ACC112 (cell line): ENCODE measurements at regions not wholly inside any gene's neighbourhood (a gene's known extent, or its start where the extent isn't known, plus 50 kb on each side); places are given as distances from the start of the nearest gene placed in this dataset.

ENCODE experiments used
- H2AFZ ChIP-seq: fragments of 200-600 bp; sonication (generic); one replicate; pipeline ENCODE4 v1.6.0; 2017; ENCODE audit warnings: antibody characterized with exemption, low read length; ENCODE audit not compliant: unreplicated experiment
- H3K27ac ChIP-seq: fragments of 200-600 bp; sonication (generic); 2 replicates; pipeline ENCODE4 v1.5.1; 2014; ENCODE audit warnings: low read depth, mild to moderate bottlenecking, antibody characterized with exemption, low read length, moderate library complexity
- H3K27me3 ChIP-seq: fragments of 200-600 bp; sonication (generic); 2 replicates; pipeline ENCODE4 v1.6.1; 2014; ENCODE audit warnings: mild to moderate bottlenecking, antibody characterized with exemption, low read length, moderate library complexity, mixed read lengths; ENCODE audit not compliant: insufficient read depth
- H3K36me3 ChIP-seq: fragments of 200-600 bp; sonication (generic); 2 replicates; pipeline ENCODE4 v1.6.1; 2016; ENCODE audit warnings: mild to moderate bottlenecking, antibody characterized with exemption, low read length, moderate library complexity, mixed read lengths; ENCODE audit not compliant: insufficient read depth
- H3K4me1 ChIP-seq: fragments of 200-600 bp; sonication (generic); one replicate; pipeline ENCODE4 v1.6.1; 2016; ENCODE audit warnings: low read length, mixed read lengths; ENCODE audit not compliant: insufficient read depth, unreplicated experiment, control insufficient read depth
- H3K4me3 ChIP-seq: fragments of 200-600 bp; sonication (generic); 2 replicates; pipeline ENCODE4 v1.5.1; 2014; ENCODE audit warnings: mild to moderate bottlenecking, low read depth, low read length
- H3K79me2 ChIP-seq: fragments of 200-600 bp; sonication (generic); one replicate; pipeline ENCODE4 v1.6.0; 2016; ENCODE audit warnings: low read length; ENCODE audit not compliant: control insufficient read depth, unreplicated experiment, insufficient read depth

DNA sequence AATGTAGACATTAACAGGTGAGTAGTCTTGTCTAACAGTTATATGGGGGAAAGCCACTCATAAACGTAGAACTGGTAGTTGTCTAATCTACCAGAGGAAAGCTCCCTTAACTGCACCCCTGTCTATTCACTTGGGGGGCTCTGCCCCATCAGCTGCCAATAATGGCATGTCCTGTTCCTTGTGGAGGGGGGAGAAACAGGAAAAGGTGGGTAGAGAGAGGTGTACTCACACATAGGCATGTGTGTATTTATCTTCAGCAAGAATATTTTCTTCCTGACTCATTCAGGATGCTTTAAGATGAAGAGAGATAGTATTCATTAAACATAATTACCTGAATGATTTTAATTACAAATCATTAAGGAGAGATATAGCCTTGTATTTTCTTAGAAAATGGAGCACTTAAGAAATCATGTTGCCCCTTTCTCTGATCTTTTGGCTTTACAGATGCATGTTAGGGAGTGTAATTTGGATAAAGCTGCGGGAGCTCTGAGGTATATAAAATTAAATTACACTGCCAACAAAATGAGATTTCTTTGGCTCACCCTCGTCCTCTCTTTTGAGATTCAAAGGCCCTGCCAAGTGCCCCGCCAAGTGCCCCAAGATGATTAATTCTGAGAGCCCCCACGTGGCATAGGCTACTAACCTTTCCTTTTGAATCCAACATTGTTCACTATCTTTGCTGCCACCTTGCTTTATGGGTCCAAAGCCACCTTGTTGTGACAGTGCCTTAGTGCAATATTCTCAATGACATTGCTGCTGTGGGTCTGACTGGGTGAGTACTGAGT, 286.3 kb upstream of the LYPLAL1 start:
- Histone ChIP-seq H3K4me1 (peaks cover 7% of the 10 kb centered on the region), H3K27me3 (no peaks in the 10 kb centered on the region), H2AFZ (no peak overlapping the region), H3K79me2 (no peaks in the 10 kb centered on the region), H3K36me3 (no peaks in the 10 kb centered on the region), H3K4me3 (no peak overlapping the region), H3K27ac (no peak overlapping the region)

DNA sequence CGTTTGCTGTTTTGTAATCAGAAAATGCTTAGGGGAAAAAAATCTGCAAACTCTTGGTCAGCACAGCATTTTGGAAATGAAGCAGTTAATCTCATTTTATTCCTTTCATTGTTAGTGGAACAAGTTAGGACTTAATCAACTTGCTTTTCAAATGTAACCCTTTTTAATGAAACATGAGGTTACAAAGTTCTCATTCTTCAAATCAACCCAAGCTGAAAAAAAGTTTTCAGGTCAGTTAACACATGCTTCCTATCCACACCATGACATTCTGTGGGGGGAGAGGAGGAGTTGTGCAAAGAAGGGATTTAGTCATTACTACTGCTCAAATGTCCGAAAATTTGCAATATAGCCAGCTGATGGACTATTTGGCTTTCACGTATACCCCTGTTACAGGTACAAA, 283.2 kb upstream of the LYPLAL1 start:
- Histone ChIP-seq H3K4me3 (no peak overlapping the region), H2AFZ (no peak overlapping the region), H3K4me1 (peaks cover 7% of the 10 kb centered on the region), H3K36me3 (no peaks in the 10 kb centered on the region), H3K79me2 (no peaks in the 10 kb centered on the region), H3K27ac (no peak overlapping the region), H3K27me3 (no peaks in the 10 kb centered on the region)

DNA sequence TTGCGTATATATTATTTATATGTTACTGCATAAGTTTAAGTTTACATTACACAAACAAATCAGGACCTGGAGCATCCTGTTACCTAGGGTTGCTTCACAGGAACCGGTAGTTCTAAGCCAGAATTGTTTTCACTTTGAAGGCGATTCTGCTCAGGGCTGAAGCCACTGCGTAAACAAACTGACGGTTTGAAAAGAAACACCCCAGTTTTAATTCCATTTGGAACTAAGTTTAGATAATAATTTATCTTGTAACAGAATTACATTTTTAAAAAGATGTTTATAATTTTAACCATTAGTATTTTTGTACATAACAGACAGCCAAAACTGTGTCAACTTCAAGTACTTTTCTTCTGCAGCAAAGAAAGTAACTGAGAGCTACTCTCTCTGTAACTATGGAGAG, 282.1 kb upstream of the LYPLAL1 start:
- Histone ChIP-seq H3K27ac (no peak overlapping the region), H3K36me3 (no peaks in the 10 kb centered on the region), H3K79me2 (no peaks in the 10 kb centered on the region), H3K27me3 (no peaks in the 10 kb centered on the region), H2AFZ (no peak overlapping the region), H3K4me3 (no peak overlapping the region), H3K4me1 (peaks cover 7% of the 10 kb centered on the region)

DNA sequence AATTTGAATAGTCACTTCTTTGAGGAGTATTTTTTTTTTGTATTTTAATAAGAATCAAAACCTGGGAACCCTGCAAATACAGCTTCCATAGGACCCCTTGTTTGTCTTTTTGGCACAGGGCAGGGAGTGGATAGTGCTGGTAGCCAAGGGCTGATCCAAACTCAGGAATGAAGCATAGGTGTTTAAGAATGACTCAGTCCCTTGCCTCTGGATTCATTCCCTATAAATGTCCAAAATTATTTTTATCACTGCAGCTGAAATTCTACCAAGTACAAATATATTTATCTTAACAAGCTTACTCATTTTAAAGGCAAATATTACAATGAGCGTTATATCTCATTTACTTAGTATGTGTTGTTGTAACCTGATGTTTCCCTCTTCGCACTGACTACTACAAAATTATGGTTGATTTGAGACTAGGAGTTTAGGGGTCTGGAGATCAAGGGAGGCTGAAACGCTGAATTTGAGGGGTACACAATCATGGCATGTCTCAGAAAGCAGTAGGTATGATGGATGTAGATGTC, 278.6 kb upstream of the LYPLAL1 start:
- Histone ChIP-seq H3K79me2 (no peaks in the 10 kb centered on the region), H2AFZ (no peak overlapping the region), H3K4me3 (no peak overlapping the region), H3K36me3 (no peaks in the 10 kb centered on the region), H3K27me3 (no peaks in the 10 kb centered on the region), H3K4me1 (peaks cover 3% of the 10 kb centered on the region), H3K27ac (no peak overlapping the region)

DNA sequence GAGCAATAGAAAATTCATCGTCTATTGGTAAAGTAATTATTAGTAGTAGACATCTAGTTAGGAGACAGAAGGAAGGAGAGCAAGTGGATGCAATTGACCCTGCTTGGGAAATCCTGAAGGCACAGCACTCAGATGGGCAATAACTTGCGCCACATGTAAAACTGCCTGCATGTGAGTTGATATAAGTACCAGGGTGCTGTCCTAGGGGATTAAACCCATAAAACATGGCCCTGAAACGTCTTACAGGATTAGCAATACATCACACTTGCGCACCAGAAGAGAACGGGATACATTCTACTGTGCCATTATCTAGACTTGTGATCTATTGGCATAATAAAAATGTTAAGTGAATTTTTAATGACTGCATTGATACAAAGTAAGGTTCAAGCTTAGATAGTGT, 277.5 kb upstream of the LYPLAL1 start:
- peaks cover 3% of the 10 kb centered on the region for H3K4me1 ChIP-seq
- H3K27ac ChIP-seq: no peak overlapping the region
- no peaks in the 10 kb centered on the region for H3K79me2 ChIP-seq
- H3K36me3 ChIP-seq: no peaks in the 10 kb centered on the region
- no peak overlapping the region for H3K4me3 ChIP-seq
- no peak overlapping the region for H2AFZ ChIP-seq
- no peaks in the 10 kb centered on the region for H3K27me3 ChIP-seq

DNA sequence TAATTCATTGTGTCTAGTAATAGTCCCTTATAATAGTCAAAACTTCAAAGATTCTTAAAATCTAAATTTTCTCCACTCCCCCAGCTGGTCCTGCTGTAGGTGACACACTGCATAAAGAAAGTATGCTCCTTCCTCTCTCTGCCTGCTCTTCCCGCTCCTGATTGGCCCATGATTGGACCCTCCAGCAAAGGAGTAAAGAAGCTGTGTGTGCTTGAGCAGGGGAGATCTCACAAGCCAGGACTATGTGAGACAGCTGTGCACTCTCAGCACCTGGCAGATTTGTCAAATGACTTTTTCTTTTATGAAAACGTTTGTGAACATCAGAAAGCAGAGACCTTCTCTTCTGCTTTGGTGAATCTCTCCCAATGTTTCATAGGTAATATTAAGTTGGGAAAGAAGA, 274.8 kb upstream of the LYPLAL1 start:
- Histone ChIP-seq H3K36me3 (no peaks in the 10 kb centered on the region), H3K27ac (no peak overlapping the region), H3K4me1 (peaks cover 3% of the 10 kb centered on the region), H3K27me3 (no peaks in the 10 kb centered on the region), H3K4me3 (no peak overlapping the region), H3K79me2 (no peaks in the 10 kb centered on the region), H2AFZ (no peak overlapping the region)

DNA sequence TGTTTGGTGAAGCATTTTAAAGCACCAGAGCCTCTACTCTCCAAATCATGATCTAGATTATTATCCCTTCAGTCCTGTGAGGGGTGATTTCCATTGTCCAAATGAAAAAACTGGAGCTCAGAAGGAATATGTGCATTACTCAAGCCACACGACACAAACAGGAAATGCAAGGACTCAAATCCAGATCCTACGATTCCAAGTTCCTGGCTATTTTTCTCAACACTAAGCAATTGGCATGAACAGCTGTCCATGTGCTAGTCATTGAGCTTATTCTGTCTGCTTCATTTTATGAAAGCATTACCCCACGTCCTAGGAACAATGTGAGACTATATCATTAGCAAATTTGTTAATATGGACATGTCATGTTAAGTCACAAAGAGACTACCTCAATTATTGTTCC, 273.1 kb upstream of the LYPLAL1 start:
- H3K4me3 ChIP-seq: no peak overlapping the region
- H3K4me1 ChIP-seq: peaks cover 3% of the 10 kb centered on the region
- H3K27me3 ChIP-seq: no peaks in the 10 kb centered on the region
- no peaks in the 10 kb centered on the region for H3K79me2 ChIP-seq
- H3K36me3 ChIP-seq: no peaks in the 10 kb centered on the region
- no peak overlapping the region for H3K27ac ChIP-seq
- H2AFZ ChIP-seq: no peak overlapping the region

DNA sequence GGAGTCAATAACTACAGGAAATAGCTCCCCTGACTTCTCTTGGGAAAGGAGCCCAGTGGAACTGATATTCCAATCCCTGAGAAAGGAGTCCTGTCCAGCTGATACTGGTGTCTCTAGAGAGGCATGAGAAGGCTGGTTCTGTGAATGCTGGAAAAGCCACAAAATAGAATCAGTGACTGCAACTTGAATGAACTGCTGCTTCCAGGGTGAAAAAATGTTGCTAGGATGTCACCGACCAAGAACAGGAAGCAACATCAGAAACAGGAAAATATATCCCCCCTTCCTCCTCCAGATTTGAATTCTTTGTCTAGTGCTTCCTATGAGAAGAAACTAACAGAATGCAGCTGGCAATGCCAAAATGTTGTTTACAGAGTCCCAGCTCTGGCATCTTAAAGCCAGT, 269.3 kb upstream of the LYPLAL1 start:
- Histone ChIP-seq H3K79me2 (no peaks in the 10 kb centered on the region), H3K36me3 (no peaks in the 10 kb centered on the region), H2AFZ (no peak overlapping the region), H3K27me3 (no peaks in the 10 kb centered on the region), H3K4me1 (no peaks in the 10 kb centered on the region), H3K27ac (no peak overlapping the region), H3K4me3 (no peak overlapping the region)

DNA sequence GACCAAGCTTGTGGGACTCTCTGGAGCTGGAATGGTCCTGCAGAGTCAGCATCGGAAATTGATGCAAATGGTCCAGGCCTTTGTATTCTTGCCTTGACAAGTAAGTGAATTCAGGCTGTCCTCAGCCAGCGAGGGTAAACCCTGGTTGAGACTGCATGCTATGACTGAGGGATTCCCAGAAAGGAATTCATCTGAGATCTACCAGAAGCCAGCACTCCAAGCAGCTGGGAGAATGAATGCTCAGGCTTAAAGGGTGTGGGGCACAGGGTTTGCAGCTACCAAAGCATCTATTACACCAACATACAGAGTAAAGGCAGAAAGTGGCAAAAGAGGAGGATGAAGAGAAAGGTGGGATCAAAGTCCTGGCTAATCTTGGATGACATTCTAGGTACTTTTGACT, 257.0 kb upstream of the LYPLAL1 start:
- Histone ChIP-seq H3K4me3 (no peak overlapping the region), H2AFZ (no peak overlapping the region), H3K4me1 (no peaks in the 10 kb centered on the region), H3K27me3 (no peaks in the 10 kb centered on the region), H3K36me3 (no peaks in the 10 kb centered on the region), H3K27ac (no peak overlapping the region), H3K79me2 (no peaks in the 10 kb centered on the region)

DNA sequence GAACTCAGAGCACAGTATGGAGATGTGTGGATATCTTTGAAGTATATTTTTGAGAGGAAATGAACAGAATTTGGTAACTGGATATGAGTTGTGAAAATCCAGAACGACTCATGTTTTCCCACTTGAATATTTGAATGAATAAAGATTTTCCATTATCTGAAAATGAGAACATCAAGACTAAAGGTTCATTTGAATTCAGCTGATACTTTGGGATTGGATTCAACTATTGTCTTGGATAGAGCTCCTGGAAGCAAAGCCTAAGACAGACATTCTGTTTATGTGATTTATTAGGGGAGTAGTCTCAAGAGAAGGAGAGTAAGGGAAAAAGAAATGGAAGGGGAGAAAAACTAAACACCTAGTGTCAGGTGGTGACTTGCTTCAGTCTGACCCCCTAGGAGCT, 256.0 kb upstream of the LYPLAL1 start:
- no peaks in the 10 kb centered on the region for H3K36me3 ChIP-seq
- H3K4me1 ChIP-seq: no peaks in the 10 kb centered on the region

DNA sequence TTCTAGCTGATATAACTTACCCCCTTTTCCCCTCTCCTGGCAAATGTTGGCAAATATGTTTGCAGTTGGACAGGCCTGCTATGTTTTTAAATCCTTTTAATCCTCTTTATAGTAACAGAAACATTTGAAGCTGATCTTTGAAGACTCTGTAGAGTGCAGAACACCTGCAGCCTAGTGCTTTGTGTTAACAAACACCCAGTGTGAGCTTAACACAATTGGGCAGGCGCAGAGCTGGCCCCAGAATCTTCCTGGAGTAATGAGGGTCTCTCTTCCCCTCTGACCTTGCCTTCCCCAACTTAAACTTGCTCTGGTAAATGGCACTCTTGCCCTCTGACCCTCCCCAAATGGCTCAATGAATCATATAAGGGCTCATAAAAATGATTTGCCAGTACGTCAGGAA, 247.9 kb upstream of the LYPLAL1 start:
- Histone ChIP-seq H3K79me2 (no peaks in the 10 kb centered on the region), H3K4me3 (no peak overlapping the region), H3K4me1 (no peaks in the 10 kb centered on the region), H3K27ac (no peak overlapping the region), H2AFZ (no peak overlapping the region), H3K27me3 (no peaks in the 10 kb centered on the region), H3K36me3 (no peaks in the 10 kb centered on the region)

More for the DNA sequence above, 256.0 kb upstream of the LYPLAL1 start:
- H3K79me2 ChIP-seq: no peaks in the 10 kb centered on the region
- no peak overlapping the region for H3K27ac ChIP-seq
- no peaks in the 10 kb centered on the region for H3K27me3 ChIP-seq
- no peak overlapping the region for H3K4me3 ChIP-seq
- H2AFZ ChIP-seq: no peak overlapping the region
